Glomerular endothelial cell (primary cell): ENCODE measurements at regions not wholly inside any gene's neighbourhood (a gene's known extent, or its start where the extent isn't known, plus 50 kb on each side); places are given as distances from the start of the nearest gene placed in this dataset.
"Not testable (repeated sequence)": the region's sequence is repeated elsewhere in the genome, so short reads cannot be mapped to it uniquely, and the experiment has no call there.

ENCODE experiments used
- DNase-seq: peaks from one replicate; pipeline ENCODE4 v3.0.0-alpha.2; 2011; ENCODE audit warnings: low read depth, low spot score; ENCODE audit errors: extremely low read depth

- no peak for DNase-seq
These were observed 85.0 kb upstream of the SLC2A1 start for GRCh38 chr1:43043695-43044094.

- DNase-seq = no peak
These were observed 84.2 kb upstream of the SLC2A1 start for GRCh38 chr1:43042773-43043457.

GRCh38 chr1:43042127-43042526, 83.5 kb upstream of the SLC2A1 start:
- no peak for DNase-seq

GRCh38 chr1:43041591-43041990, 82.9 kb upstream of the SLC2A1 start:
- DNase-seq = no peak

- DNase-seq = no peak
These were observed 80.8 kb upstream of the SLC2A1 start for GRCh38 chr1:43039228-43040055.

- no peak for DNase-seq
These were observed 79.7 kb upstream of the SLC2A1 start for GRCh38 chr1:43038232-43038935.

- DNase-seq = no peak
These were observed 78.8 kb upstream of the SLC2A1 start for GRCh38 chr1:43037466-43037865.

- no peak for DNase-seq
These were observed 78.3 kb upstream of the SLC2A1 start for GRCh38 chr1:43036932-43037331.

- DNase-seq = no peak
These were observed 77.4 kb upstream of the SLC2A1 start for GRCh38 chr1:43035821-43036741.

- DNase-seq = no peak
These were observed 76.1 kb upstream of the SLC2A1 start for GRCh38 chr1:43034778-43035177.

GRCh38 chr1:43034195-43034658, 75.6 kb upstream of the SLC2A1 start:
- DNase-seq = no peak

- no peak for DNase-seq
These were observed 72.9 kb upstream of the SLC2A1 start for GRCh38 chr1:43031316-43032203.

GRCh38 chr1:43024905-43025304, 66.2 kb upstream of the SLC2A1 start:
- DNase-seq = no peak

- no peak for DNase-seq
These were observed 63.1 kb upstream of the SLC2A1 start for GRCh38 chr1:43021547-43022474.

GRCh38 chr1:43019226-43019625, 60.6 kb upstream of the SLC2A1 start:
- DNase-seq = no peak

GRCh38 chr1:43018121-43018520, 59.5 kb upstream of the SLC2A1 start:
- DNase-seq = no peak

GRCh38 chr1:43015269-43015668, 56.6 kb upstream of the SLC2A1 start:
- DNase-seq = no peak

GRCh38 chr1:43014579-43014978, 55.9 kb upstream of the SLC2A1 start:
- DNase-seq = not testable (repeated sequence)
